ENCODE measurements at regions not wholly inside any gene's neighbourhood (a gene's known extent, or its start where the extent isn't known, plus 50 kb on each side); places are given as distances from the start of the nearest gene placed in this dataset.

DNA sequence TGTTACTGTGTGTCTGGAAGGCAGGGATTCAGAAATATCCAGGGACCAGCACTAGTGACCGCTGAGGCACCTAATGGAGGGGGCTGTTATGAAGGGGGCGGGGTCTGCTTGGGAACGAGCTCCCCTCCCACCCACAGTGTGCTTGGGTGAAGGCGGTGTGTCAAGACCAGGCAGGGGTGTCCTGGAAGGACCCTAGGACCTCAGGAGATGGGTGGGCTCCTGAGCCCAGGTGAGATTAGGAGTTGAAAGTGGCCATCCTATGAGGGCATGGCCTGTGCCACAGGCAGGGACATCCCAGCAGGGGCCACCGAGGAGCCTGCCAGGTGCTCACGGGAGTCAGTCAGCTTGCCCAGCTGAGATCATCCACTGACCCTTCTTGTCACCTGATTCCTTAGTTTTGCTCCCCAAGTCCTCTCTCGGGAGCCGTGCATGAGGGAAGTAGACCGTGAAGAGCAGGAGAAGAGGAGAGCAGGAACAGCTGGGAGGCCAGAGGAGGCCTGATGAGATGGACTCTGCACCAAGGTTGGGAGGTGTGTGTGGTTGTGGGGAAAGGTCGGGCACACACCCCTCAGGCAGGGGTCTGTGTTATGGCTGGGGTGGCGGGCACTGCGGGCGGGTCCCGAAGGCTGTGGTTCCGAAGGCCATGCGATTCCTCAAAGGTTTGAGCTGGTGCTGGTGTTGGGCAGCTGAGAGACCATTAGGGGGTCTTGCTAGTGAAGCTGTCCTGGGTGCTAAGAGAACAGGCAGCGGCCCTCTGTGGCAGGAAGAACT is 180.9 kb upstream of the HS6ST1 start:
- no peaks in the 10 kb centered on the region for H3F3A ChIP-seq (ENCODE audit: low read depth)
- Mint-ChIP-seq H3K27ac (no peak overlapping the region), H3K4me1 (peaks cover 12% of the 10 kb centered on the region), H3K9me3 (peaks cover 2% of the 10 kb centered on the region), H3K4me3 (no peak overlapping the region), H3K36me3 (no peaks in the 10 kb centered on the region), H3K27me3 (ENCODE audit: insufficient read depth, low read depth) (peaks cover 9% of the 10 kb centered on the region)
- no peaks in the 10 kb centered on the region for H3K36me3 ChIP-seq
- no peak overlapping the region for H3K4me3 ChIP-seq
- H3K27me3 ChIP-seq, result no peaks in the 10 kb centered on the region
- H3K4me2 ChIP-seq, result no peak overlapping the region
- H3K9me3 ChIP-seq (ENCODE audit: low read depth), result no peaks in the 10 kb centered on the region
- no peak overlapping the region for H3K9ac ChIP-seq
- no peak overlapping the region for H2AFZ ChIP-seq (replicated peaks)
- TF ChIP-seq EZH2 (IDR thresholded peaks at IDR 0.05) (no peak), EZH2phosphoT487 (IDR thresholded peaks at IDR 0.05) (no peak), CTCF (IDR thresholded peaks at IDR 0.05) (no peak)
- no peaks in the 10 kb centered on the region for H3K79me2 ChIP-seq (ENCODE audit: low read depth)
- H3K27ac ChIP-seq, result no peak overlapping the region
- H3K4me1 ChIP-seq, result peaks cover 6% of the 10 kb centered on the region
- no peaks in the 10 kb centered on the region for H4K20me1 ChIP-seq (ENCODE audit: low read depth)
- DNase-seq (ENCODE audit: low spot score), result no peak

DNA sequence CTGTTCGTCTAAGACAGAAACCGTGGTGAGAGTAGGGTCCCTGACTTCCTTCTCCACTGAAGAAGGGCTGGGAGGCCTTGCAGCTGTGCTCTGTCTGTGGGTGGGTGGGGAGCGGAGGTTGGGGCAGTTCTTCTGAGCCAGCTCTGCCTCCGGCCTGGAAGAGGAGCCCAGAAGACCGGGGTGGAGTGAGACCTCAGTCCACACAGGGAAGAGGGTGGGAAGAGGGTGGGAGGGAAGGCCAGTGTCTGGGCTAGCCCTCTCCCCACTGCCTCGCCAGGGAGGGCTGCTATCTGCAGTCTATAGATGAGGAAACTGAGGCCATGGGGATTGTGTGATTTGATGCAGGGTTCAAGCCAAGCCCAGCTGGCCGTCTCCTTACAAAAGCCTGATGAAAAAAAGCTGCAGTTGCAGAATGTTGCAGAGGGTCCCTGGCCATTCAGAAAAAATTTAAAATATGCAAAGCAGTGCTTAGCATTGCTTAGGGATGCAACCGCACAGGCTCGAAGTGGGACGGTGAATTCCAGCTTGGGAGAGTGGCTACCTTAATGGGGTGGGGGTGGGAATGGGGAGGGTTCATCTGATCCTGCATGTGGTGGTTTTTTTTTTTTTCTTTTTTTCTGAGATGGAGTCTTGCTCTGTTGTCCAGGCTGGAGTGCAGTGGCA is 181.6 kb upstream of the HS6ST1 start:
- DNase-seq (ENCODE audit: low spot score), result no peak
- Mint-ChIP-seq H3K27me3 (ENCODE audit: insufficient read depth, low read depth) (peaks cover 9% of the 10 kb centered on the region), H3K4me3 (no peak overlapping the region)

DNA sequence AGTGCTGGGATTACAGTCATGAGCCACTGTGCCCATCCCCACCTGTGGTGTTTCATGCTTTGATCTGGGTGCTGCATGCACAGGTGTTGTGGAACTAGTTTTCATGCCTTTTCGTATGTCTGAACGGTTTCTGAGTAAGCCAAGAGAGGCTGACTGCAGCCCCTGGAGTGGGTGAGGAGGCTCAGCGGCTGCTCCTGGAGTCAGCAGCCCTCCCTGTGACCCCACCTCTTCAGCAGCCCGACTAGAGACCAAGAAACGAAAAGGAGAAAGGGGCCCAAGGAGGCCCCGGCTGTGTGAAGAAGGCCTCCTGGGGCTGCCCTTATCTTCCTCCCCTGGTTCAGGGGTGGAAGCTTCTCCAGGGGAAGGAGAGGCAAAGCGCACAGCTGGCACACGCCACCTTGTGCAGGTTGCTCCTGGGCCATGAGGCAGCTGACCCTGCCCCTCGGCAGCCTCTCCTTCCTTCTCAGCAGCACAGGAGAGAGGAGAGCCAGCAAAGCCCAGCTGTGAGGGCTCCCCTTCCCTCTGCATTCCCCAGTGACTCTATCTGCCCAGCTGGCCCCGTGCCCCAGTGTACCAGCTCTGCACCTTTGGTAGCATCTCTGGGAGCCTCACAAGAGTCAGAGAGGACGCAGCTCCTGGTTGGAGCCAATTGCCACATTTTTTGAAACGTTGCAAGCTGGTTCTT is 182.5 kb upstream of the HS6ST1 start:
- H3K36me3 ChIP-seq, result no peaks in the 10 kb centered on the region
- peaks cover 2% of the 10 kb centered on the region for H3K9me3 Mint-ChIP-seq

More for the DNA sequence above, 181.6 kb upstream of the HS6ST1 start:
- Mint-ChIP-seq H3K27ac (no peak overlapping the region), H3K9me3 (peaks cover 2% of the 10 kb centered on the region), H3K4me1 (peaks cover 15% of the 10 kb centered on the region), H3K36me3 (no peaks in the 10 kb centered on the region)
- Histone ChIP-seq H3K4me1 (peaks cover 4% of the 10 kb centered on the region), H3K36me3 (no peaks in the 10 kb centered on the region), H3K79me2 (ENCODE audit: low read depth) (no peaks in the 10 kb centered on the region), H3K9ac (no peak overlapping the region), H4K20me1 (ENCODE audit: low read depth) (no peaks in the 10 kb centered on the region), H3K27me3 (no peaks in the 10 kb centered on the region), H3K27ac (no peak overlapping the region), H3K9me3 (ENCODE audit: low read depth) (no peaks in the 10 kb centered on the region), H3K4me3 (no peak overlapping the region), H3K4me2 (no peak overlapping the region), H2AFZ (replicated peaks) (no peak overlapping the region), H3F3A (ENCODE audit: low read depth) (no peaks in the 10 kb centered on the region)
- TF ChIP-seq CTCF (IDR thresholded peaks at IDR 0.05) (no peak), EZH2phosphoT487 (IDR thresholded peaks at IDR 0.05) (no peak)

More for the DNA sequence above, 182.5 kb upstream of the HS6ST1 start:
- H3K27ac ChIP-seq, result no peak overlapping the region
- no peaks in the 10 kb centered on the region for H3K9me3 ChIP-seq (ENCODE audit: low read depth)
- H3K79me2 ChIP-seq (ENCODE audit: low read depth), result no peaks in the 10 kb centered on the region
- H4K20me1 ChIP-seq (ENCODE audit: low read depth), result no peaks in the 10 kb centered on the region
- H2AFZ ChIP-seq (replicated peaks), result no peak overlapping the region
- H3K27ac Mint-ChIP-seq, result no peak overlapping the region
- H3K4me1 ChIP-seq, result peaks cover 4% of the 10 kb centered on the region
- no peak overlapping the region for H3K4me2 ChIP-seq
- no peak overlapping the region for H3K4me3 ChIP-seq
- H3K27me3 Mint-ChIP-seq (ENCODE audit: insufficient read depth, low read depth), result peaks cover 9% of the 10 kb centered on the region
- H3K9ac ChIP-seq, result no peak overlapping the region
- no peak for TF ChIP-seq EZH2phosphoT487 (IDR thresholded peaks at IDR 0.05)
- TF ChIP-seq CTCF (IDR thresholded peaks at IDR 0.05), result no peak
- no peak overlapping the region for H3K4me3 Mint-ChIP-seq
- peaks cover 15% of the 10 kb centered on the region for H3K4me1 Mint-ChIP-seq
- H3F3A ChIP-seq (ENCODE audit: low read depth), result no peaks in the 10 kb centered on the region
- no peaks in the 10 kb centered on the region for H3K36me3 Mint-ChIP-seq
- no peaks in the 10 kb centered on the region for H3K27me3 ChIP-seq
- no peak for DNase-seq (ENCODE audit: low spot score)

Measured in neural progenitor cell (in vitro differentiated cells).